HG03469 (cell line): ENCODE measurements at regions not wholly inside any gene's neighbourhood (a gene's known extent, or its start where the extent isn't known, plus 50 kb on each side); places are given as distances from the start of the nearest gene placed in this dataset.

ENCODE experiments used
- ATAC-seq: cut with Tn5 transposase; IDR thresholded peaks from one replicate; pipeline ENCODE4 v1.9.1; 2021; ENCODE audit warnings: mild to moderate bottlenecking, moderate library complexity, moderate number of reproducible peaks; ENCODE audit not compliant: unreplicated experiment

DNA sequence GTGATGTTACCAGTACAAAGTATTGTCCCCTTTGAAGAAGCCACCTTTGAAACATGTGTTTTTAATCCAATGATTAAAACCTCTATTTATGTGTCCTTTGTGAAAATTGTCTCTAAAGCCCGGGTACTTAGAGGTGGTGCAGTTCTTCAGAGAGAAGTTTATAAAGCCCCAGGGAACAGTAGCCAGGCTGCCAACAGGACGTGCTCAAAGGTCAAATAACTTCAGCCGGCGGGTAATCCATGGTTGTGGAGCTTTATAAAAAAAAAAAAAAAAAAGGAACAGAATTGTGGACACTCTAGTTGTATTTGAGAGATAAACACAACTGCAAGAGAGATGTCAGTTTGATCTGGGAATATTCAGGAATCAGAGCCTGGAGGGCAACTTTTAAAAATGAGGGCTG, 57.9 kb upstream of the CTNND2 start:
- no peak for ATAC-seq

DNA sequence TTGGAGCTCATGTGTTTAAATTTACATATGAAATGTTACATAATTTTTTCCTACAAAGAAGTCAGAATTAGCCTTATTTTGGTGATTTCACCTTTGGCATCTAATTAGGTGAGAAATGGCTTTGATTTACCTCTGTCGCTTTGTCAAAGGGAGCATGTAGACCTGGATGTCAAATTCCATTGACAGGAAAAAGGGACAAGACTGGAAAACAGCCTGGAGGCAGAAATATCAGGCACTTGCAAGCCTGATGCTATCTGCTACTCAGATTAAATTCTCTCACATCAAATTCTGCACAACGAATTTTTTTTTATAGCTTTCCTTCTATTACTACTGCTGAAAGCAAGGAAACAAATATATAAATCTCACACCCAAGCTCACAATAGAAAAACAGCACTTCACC, 54.1 kb upstream of the CTNND2 start:
- ATAC-seq: no peak

DNA sequence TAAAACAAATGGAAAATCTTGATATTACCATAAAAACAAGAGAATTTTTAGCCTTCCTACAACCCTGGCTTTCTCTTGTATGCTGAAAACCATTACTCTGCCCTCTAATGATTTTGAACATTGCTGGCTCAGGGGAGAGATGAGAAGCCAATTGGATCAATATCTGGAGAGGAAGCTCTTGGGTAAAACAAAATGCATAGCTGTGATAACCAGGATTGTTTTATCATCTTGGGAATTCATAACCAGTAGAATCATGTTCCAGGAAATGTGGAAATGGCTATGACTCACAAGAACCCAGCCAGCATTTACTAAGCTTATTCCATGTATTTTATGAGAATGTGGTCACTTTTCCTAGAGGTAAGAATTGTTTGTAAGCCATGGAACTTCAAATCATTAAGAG, 51.1 kb upstream of the CTNND2 start:
- ATAC-seq: no peak
